NAMALWA (cell line): ENCODE measurements at regions not wholly inside any gene's neighbourhood (a gene's known extent, or its start where the extent isn't known, plus 50 kb on each side); places are given as distances from the start of the nearest gene placed in this dataset.

Experiments used
- DNase-seq: peaks from one replicate; pipeline ENCODE4 v3.0.0-alpha.2; 2015; ENCODE audit warnings: low spot score

DNA sequence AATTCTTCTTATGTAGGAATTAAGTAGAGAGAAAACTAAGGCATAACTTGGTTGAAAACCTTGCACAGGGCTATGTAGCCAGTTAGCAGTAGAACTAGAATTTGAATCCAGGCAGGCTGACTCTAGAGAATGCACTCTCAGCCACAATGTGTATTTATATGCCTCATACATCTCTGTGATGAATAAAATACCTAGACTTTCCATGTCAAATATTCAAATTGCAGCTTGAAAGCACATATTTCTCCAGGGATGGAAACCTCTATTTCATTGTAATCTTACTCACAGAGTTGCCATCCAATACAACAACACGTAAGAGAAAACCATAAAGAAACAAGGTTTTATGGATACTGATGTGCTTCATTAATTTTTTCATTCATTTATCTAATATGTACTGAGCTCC lies 256.0 kb upstream of the FLRT2 start:
- DNase-seq, result no peak

GRCh38 chr14:85276161-85276978 lies 253.6 kb upstream of the FLRT2 start:
- no peak for DNase-seq

GRCh38 chr14:85276979-85277228 lies 253.0 kb upstream of the FLRT2 start:
- no peak for DNase-seq

GRCh38 chr14:85279407-85279806 lies 250.5 kb upstream of the FLRT2 start:
- DNase-seq, result no peak

GRCh38 chr14:85280074-85280473 lies 249.9 kb upstream of the FLRT2 start:
- DNase-seq, result no peak

DNA sequence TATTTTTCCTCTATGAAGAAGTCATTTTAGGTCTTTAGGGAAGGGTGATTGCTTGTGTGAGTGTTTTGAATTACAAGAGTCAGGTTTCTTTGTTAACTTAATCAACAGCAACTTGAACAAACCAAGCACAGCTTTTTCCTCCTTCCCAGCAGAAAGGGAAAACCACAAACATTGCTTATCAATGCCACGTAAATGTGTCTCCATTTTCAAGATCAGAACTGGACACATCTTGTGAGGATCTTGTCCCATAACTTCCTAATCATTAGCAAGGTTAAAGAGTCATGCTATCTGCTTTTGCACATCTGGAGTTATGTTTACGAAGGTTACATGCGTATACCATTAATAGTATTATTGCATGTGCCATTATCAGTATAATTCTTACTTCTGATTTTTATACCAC lies 248.0 kb upstream of the FLRT2 start:
- DNase-seq, result no peak

GRCh38 chr14:85288041-85288440 lies 241.9 kb upstream of the FLRT2 start:
- DNase-seq, result no peak

DNA sequence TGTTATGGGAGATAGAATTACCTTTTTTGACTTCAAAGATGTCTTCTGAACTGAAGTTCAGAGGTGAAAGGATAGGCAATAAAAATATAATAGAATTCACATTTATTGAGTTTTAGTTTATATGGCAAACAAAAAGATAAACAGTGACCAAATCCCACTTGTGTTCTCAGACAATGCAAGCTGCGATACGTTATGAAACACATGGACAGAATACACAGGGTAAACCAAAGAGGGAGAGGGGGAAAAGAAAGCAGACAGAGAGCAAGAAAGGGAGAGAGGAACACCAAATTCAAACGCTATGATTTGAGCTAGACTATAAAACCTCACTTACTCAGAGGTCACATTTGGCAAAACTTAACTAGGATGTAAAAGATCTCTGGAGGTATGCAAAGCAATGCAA lies 238.2 kb upstream of the FLRT2 start:
- DNase-seq, result no peak

DNA sequence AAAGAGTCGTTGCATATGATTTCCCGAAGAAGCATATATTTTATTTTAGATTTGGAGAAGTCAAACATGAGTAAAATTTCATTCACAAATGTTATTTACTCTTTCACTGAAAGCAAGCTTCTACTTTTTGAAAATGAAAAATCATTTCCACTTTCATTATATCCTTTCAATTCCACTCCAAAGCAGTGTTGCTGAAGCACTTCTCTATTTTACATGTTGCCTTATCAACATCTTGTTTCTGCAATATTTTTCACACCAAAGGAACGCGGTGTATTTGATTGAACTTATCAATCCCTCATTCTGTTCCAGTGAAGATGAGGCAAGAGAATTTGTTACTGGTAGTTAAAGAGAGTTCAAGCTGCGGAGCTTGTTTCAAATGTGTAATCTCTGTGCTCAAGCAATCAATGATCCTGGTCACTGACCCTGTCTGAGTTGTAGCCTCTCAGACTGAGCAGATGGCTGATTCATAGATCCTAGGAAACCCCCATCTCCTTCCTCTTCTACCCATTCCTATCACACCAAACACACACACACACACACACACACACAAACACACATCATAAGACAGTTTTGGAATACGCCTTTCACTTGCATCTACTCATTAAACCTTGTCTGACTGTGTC lies 236.2 kb upstream of the FLRT2 start:
- no peak for DNase-seq

GRCh38 chr14:85295318-85295717 lies 234.6 kb upstream of the FLRT2 start:
- no peak for DNase-seq

DNA sequence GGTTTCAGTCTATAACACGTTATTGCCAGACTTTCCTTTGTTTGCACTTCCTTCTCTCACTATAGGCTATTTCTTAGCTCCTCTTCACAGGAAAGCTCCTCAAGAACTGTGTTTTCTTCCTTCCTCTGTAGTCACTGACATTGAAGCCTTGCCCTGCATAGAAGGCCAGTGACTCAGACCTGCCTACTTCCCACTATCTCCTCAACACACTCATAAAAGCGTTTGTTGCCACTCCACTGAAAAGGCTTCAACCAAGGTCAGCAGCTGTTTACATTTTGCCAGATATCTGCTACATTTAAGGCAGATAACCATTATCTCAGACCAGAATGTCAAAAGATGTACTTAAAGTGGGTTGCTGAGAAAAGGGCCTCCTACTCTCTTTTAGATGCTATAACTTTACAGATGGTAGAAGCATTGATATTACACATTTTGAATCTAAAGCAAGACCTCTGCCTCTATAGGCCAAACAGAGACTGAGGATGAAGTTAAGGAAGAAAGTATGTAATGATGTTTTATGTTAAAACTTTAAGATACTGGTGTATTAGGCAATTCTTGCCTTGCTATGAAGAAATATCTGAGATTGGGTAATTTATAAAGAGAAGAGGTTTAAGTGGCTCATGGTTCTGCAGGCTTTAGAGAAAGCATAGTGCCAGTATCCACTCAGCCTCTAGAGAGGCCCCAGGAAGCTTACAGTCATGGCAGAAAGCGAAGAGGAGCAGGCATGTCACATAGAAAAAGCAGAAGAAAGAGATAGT lies 233.3 kb upstream of the FLRT2 start:
- no peak for DNase-seq

DNA sequence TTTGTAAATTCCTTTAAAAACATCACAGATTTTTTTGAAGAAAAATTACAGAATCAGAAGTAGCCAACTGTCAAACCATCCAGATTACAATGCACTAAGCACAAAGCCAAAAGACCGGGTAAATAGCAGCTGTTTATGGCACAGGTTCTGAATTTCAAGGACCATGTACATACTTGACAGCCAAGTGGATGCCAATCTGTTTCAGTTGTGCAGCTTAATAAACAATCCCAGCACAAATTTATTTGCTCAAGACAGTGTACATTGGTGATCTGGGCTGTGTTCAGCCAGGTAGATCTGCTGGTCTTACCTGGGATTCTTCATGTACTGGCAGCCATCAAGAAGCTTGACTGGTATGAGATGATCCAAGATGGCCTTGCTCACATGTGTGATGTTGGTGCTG lies 229.8 kb upstream of the FLRT2 start:
- no peak for DNase-seq

DNA sequence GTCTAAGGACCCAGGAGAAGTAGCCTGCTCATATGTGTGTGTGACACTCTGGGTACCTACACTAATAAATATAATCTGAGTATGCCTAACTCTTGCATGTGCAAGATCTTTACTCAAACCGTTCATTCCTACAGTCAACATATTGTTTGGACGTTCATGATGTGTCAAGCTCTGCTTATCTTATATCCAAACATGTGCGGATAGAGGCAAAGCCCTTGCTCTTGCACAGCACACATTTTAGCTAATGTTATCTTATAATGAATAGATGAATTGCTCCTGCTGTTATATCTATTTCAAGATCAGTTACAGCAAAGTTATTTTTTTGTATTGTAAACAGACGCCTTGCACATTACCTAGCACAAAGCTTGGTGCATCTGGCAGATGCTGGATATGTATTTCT lies 228.4 kb upstream of the FLRT2 start:
- no peak for DNase-seq

DNA sequence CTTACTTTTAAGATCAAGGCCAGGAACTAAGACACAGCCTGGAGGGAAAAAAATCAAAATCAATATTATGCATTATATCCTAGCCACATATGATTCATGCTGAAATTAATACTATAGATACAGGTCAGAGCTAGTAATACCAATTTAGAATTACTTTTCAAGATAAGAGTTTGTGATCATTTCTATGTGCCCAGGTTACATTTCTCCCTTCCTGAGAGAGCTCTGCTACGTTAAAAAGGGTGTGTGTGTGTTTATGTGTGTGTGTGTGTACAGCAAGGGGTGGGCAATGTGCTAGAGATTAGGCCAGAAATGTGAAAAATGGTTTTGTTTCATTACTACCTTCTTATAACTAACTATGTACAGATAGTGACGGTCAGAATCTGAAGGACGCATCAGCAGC lies 223.9 kb upstream of the FLRT2 start:
- no peak for DNase-seq

DNA sequence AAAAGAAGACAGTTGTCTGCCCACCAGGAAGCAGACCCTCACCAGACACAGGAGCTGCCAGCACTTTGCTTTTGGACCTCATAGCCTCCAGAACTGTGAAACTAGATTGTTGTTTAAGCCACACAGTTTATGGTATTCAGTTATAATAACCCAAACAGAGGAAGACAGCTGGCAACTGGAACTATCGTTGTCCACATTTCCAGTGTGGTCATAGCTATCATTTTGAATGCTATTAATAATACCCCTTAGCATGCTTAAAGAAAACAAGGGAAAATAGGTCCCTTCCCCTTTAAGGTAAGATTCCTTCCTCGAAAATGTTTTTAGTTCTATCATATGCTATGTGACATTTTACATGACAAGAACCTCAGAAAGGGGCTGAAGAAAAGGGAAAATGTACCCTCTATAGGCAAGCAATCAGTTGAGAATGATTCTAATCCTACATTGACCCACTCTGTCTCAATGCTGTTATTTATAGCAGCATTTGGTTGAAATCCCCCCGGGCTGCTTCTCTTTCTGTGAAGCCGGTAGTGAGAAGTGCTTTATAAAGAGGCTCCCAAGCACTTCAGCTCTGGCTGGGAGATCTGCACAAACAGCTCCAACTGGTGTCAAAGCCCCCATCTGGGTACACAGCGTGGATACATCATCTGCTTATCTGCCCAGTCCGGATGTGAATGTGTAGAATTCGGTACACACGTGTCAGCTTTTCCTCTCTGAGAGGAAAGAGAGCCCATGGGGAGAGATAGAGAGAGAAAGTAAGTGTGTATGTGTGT lies 221.2 kb upstream of the FLRT2 start:
- no peak for DNase-seq

DNA sequence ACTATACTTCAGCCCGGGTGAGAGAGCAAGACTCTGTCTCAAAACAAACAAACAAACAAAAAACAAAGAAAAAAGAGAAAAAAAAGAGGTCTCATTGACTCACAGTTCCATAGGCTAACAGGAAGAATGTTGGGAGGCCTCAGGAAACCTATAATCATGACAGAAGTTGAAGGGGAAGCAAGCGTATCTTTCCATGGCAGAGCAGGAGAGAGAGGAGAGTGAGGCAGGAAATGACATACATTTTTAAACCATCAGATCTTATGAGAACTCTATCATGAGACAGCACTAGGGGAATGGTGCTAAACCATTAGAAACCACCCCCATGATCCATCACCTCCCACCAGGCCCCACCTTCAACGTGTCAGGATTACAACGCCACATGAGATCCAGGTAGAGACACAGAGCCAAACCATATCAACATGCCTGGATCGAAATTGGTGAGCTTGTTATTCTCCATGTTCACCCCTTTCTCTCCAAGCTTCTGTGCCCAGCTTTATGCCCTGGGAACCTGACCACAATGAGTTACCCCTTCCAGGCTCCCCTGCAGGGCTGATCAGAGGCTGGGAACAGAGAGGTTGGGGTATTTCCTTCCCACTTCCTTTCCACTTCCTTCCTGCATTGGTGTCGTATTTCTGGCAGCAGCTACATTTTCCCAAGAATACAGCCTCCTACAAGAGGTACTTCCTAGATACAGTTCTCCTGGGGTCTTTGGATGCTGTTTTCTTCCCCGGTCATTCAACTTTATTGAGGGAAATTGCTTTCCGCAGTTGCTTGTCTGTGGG lies 219.3 kb upstream of the FLRT2 start:
- no peak for DNase-seq

DNA sequence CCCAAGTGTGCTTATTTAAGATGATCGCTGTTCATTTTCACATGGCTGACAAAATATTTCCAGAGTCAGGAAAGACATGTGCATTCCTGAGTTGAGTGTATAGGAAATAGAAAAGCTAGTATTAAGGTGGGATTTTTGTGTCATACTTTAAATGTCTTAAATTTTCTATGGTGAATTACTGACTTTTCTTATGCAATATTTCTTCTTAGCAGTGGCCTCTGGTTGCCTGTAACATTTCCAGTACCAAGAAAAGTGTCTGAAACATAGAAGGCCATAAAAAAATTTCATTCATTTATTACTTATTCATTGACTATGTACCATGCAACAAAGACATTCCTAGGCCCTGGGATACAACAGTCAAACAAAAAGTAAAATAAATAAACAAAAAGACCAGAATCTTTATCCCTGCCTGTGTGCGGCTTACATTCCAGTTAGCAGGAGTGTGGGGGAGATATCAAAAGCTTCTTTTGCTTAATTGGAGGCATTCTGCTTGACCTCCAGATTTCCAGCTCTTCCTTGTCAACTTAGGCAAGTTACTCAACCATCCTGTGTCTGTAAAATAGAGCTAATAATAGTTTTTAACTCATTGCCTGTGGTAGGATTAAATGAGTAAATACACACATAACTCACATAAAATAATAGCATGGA lies 216.3 kb upstream of the FLRT2 start:
- DNase-seq, result no peak

GRCh38 chr14:85315290-85315689 lies 214.7 kb upstream of the FLRT2 start:
- DNase-seq, result no peak

- DNase-seq, result no peak
These were observed 214.1 kb upstream of the FLRT2 start for GRCh38 chr14:85315733-85316290.

GRCh38 chr14:85316701-85317410 lies 213.1 kb upstream of the FLRT2 start:
- DNase-seq, result no peak
